Ectodermal cell (in vitro differentiated cells): ENCODE measurements at regions not wholly inside any gene's neighbourhood (a gene's known extent, or its start where the extent isn't known, plus 50 kb on each side); places are given as distances from the start of the nearest gene placed in this dataset.
"Not testable (repeated sequence)": the region's sequence is repeated elsewhere in the genome, so short reads cannot be mapped to it uniquely, and the experiment has no call there.

Experiments used
- H3K27ac ChIP-seq: 2 replicates; pipeline ENCODE4 v1.7.0; 2013; ENCODE audit warnings: mild to moderate bottlenecking, low read depth, low read length; ENCODE audit not compliant: insufficient read depth, poor library complexity, severe bottlenecking
- H3K27me3 ChIP-seq: 2 replicates; pipeline ENCODE4 v1.7.0; 2013; ENCODE audit warnings: mild to moderate bottlenecking, low read length; ENCODE audit not compliant: insufficient read depth, control insufficient read depth, poor library complexity, severe bottlenecking
- H3K36me3 ChIP-seq: one replicate; pipeline ENCODE4 v1.7.0; 2013; ENCODE audit warnings: low read length; ENCODE audit not compliant: control insufficient read depth, insufficient read depth
- H3K4me1 ChIP-seq: one replicate; pipeline ENCODE4 v1.7.0; 2013; ENCODE audit warnings: low read length; ENCODE audit not compliant: control insufficient read depth, insufficient read depth
- H3K4me3 ChIP-seq: 2 replicates; pipeline ENCODE4 v1.7.0; 2013; ENCODE audit warnings: low read depth, low read length, control low read depth; ENCODE audit not compliant: insufficient read depth
- H3K9me3 ChIP-seq: 2 replicates; pipeline ENCODE4 v1.7.0; 2013; ENCODE audit warnings: mild to moderate bottlenecking, low read length, moderate library complexity; ENCODE audit not compliant: control insufficient read depth
- WGBS, 2 experiments: methylation state at CpG; one replicate each; pipeline ENCODE4 v1.1.7; 2013; ENCODE audit warnings: missing lambda C conversion rate in 2 of 2; 5-methylcytosine and 5-hydroxymethylcytosine counted together

DNA sequence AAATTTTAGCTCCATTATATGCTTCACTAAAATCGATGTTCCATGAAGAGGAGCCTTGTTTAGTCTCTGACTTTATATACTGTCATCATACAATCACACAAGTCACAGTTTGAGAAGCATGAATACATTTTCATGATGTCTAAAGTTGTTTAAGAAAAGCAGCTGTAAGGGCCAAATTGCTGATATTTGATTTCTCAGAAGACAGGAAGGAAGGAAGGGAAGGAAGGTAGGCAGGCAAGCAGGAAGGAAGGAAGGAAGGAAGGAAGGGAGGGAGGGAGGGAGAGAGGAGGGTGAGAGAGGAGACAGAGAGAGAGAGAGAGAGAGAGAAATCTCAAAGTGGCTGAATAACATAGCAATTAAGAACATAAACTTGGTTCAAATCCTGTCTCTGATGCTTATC, 153.7 kb downstream of the RTL9 start:
- no peak overlapping the region for H3K4me3 ChIP-seq
- no peak overlapping the region for H3K27ac ChIP-seq
- no peaks in the 10 kb centered on the region for H3K9me3 ChIP-seq
- peaks cover 12% of the 10 kb centered on the region for H3K4me1 ChIP-seq
- no peaks in the 10 kb centered on the region for H3K27me3 ChIP-seq
- WGBS, 2 experiments = 100% methylated on average over 1 of the region's 1 CpG; no CpG with 5 or more reads in 1 of the 2 experiments
- H3K36me3 ChIP-seq = no peaks in the 10 kb centered on the region

DNA sequence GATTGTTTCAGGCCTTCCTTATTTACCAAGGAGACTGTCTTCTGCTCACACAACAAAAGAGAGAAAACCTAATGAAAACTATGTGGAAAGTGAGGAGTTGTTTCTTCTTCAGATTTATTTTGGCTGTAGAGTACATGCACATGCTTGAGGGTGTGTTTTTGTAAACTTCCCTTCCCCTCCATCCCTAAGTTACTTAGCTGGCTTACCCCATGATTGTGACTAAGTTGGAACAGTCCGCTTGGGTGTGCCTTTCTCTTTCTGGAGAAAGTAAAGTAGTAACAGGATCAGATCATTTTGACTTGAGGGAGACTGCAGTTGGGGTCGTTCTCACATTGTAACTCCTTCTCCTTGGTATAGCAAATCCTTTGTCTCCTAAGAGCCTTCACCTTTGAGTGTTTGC, 155.9 kb downstream of the RTL9 start:
- Histone ChIP-seq H3K36me3 (no peaks in the 10 kb centered on the region), H3K9me3 (no peaks in the 10 kb centered on the region), H3K4me1 (peaks cover 5% of the 10 kb centered on the region), H3K4me3 (no peak overlapping the region), H3K27ac (no peak overlapping the region), H3K27me3 (no peaks in the 10 kb centered on the region)
- 100% methylated on average over 1 to 2 of the region's 2 CpGs for WGBS, 2 experiments

DNA sequence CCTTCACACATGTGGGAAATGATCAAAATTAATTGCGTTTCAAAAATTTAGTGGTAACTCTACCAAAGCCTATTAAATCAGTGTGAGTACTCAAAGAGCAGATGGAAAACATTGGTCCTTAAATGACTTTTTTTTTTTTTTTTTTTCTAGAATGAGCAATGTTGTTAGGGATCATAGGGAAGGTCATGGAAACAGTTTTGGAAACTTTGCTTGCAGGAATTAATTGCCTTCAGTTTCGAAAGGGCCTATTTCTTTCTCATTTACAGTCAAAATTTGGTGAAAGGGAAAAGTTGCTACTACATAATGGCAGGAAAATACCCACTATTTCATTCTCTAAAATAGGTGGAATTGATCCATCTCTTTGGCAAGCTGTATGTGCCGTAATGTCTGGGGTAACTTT, 160.9 kb downstream of the RTL9 start:
- Histone ChIP-seq H3K4me3 (no peak overlapping the region), H3K27ac (no peak overlapping the region), H3K36me3 (no peaks in the 10 kb centered on the region), H3K27me3 (no peaks in the 10 kb centered on the region), H3K9me3 (no peaks in the 10 kb centered on the region), H3K4me1 (no peaks in the 10 kb centered on the region)
- 87 to 100% methylated on average over 3 of the region's 3 CpGs for WGBS, 2 experiments

DNA sequence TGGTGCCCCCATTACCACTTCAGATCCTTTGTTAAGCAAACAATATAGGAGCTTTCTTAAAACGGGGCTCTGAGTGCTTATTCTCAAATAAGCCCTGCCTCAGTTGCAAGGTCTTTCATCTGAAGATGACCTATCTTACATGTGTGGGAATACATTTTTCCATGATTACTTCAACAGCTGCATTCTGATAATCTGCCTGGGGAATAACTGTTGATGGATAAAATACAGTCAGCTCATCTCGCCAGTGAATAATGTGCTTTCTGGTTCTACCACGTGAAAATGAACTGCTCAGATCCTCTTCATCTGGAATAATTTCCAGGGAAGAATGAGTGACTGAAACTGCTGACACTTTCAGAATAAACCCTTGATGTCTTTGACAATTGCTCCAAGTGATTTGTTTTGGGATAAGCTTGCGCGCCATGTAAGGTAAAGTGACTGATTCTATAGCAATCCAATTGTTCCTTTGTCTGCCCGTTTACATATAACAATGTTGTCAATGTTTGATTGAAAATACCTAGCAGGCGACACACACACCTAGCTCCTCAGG, 161.3 kb downstream of the RTL9 start:
- H3K36me3 ChIP-seq = no peaks in the 10 kb centered on the region
- no peaks in the 10 kb centered on the region for H3K9me3 ChIP-seq
- no peak overlapping the region for H3K27ac ChIP-seq
- no peaks in the 10 kb centered on the region for H3K4me1 ChIP-seq
- H3K27me3 ChIP-seq = no peaks in the 10 kb centered on the region
- no peak overlapping the region for H3K4me3 ChIP-seq
- 77 to 84% methylated on average over 7 of the region's 7 CpGs for WGBS, 2 experiments

DNA sequence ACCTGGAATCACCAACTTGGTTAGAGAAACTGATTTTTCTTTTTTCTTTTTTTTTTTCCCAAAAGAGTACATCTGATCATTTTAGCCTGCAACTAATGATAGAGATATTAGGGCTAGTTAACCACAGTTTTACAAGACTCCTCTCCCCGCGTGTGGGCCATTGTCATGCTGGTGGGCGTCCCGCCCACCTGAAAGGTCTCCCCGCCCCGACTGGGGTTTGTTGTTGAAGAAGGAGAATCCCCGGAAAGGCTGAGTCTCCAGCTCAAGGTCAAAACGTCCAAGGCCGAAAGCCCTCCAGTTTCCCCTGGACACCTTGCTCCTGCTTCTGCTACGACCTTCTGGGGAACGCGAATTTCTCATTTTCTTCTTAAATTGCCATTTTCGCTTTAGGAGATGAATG, 162.0 kb downstream of the RTL9 start:
- WGBS, 2 experiments = 39 to 44% methylated on average over 5 to 6 of the region's 13 CpGs

DNA sequence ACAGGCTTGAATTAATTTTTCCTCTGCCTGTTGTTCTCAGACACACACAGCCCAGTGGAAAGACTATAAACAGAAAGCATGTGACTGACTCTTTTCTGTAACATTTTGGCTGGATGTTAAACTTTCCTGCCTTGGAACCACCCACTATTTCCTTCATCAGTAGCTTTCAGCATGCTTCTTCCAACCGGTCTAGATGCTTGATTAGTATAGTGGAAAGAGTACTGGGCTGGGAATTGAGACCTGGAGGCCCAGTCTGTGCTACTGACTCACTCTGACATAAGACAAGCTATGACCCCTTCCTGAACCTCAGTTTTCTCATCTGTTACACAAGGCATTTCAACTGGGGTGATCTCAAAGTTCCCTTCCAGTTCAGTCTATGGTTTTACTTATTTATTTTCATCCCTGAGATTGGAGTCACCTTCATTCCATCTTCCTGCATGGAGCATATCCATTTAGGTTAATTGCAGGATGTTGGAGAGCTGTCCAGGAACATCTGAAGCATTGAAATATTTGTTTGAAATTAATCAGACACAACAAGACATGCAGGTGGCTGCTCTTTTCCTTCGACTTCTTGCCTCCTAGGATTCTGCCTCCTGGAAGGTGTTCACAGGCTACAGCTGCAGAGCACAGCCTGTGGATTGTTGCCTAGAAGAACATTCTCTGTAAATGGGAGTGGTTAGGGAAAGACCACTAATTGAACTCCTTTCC, 173.4 kb downstream of the RTL9 start:
- Histone ChIP-seq H3K27me3 (no peaks in the 10 kb centered on the region), H3K4me3 (no peak overlapping the region), H3K4me1 (no peaks in the 10 kb centered on the region), H3K36me3 (no peaks in the 10 kb centered on the region), H3K9me3 (no peaks in the 10 kb centered on the region), H3K27ac (no peak overlapping the region)
- WGBS, 2 experiments = 100% methylated on average over 1 of the region's 2 CpGs

More for the DNA sequence above, 162.0 kb downstream of the RTL9 start:
- not testable (repeated sequence) for H3K27me3 ChIP-seq, H3K4me1 ChIP-seq, H3K27ac ChIP-seq, H3K4me3 ChIP-seq, H3K36me3 ChIP-seq, H3K9me3 ChIP-seq

DNA sequence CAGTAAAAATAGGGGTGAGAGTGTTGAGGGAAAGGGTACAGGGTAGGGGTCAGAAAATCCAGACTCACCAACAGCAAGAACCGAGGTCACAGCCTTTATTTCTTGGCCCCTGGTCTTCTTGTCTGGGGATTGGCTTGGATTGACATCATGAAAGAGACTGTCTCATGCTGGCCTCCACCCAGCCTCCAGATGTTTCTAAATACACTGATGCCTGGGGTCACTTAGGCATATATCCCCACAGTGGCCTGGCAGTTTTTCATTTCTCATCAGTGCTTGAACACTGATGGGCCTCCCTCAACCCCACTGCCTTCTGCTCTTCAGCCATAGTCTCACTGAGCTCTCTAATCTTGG, 173.9 kb downstream of the RTL9 start:
- no peak overlapping the region for H3K27ac ChIP-seq
- no peaks in the 10 kb centered on the region for H3K9me3 ChIP-seq
- no peaks in the 10 kb centered on the region for H3K4me1 ChIP-seq
- H3K36me3 ChIP-seq = no peaks in the 10 kb centered on the region
- WGBS, 2 experiments = 100% methylated on average over 1 of the region's 1 CpG
- H3K27me3 ChIP-seq = no peaks in the 10 kb centered on the region
- no peak overlapping the region for H3K4me3 ChIP-seq

DNA sequence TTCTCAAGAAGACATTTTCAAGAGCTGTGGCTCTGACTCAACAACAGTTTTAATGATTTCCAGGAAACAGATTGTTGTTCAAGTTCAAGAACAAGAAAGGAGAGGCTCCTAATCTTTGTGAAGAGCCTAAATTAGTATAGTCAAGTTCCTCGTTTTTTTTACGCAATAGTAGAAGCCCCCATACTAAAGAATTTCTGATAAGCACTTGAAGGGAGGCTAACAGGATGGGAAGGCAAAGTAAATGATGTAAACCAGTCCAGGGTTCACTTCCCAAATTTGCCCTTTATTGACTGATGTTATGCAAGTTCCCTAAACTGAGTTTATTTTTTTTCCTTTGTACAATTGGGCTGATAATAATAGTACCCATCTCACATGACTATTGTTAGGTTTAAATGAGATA, 178.2 kb downstream of the RTL9 start:
- no peak overlapping the region for H3K27ac ChIP-seq

DNA sequence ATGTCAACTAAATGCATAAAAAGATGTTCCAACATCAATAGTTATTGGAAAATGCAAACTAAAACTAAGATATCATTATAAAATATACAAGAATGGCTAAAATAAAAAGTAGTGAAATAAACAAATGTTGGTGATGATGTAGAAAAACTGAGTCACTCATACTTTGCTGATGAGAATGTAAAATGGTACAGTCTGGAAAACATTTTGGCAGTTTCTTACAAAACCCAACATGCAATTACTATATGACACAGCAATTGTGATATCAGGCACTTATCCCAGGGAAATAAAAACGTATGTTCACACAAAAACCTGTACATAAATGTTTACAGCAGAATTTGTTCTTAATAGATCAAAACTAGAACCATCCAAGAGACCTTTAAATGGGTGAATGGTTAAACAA, 182.6 kb downstream of the RTL9 start:
- Histone ChIP-seq H3K9me3 (no peaks in the 10 kb centered on the region), H3K4me1 (no peaks in the 10 kb centered on the region), H3K27ac (no peak overlapping the region), H3K27me3 (no peaks in the 10 kb centered on the region), H3K4me3 (no peak overlapping the region), H3K36me3 (no peaks in the 10 kb centered on the region)
- 80% methylated on average over 1 of the region's 1 CpG; no CpG with 5 or more reads in 1 of the 2 experiments for WGBS, 2 experiments

More for the DNA sequence above, 178.2 kb downstream of the RTL9 start:
- Histone ChIP-seq H3K4me3 (no peak overlapping the region), H3K27me3 (no peaks in the 10 kb centered on the region), H3K4me1 (no peaks in the 10 kb centered on the region), H3K36me3 (no peaks in the 10 kb centered on the region), H3K9me3 (no peaks in the 10 kb centered on the region)
- 91% methylated on average over 2 of the region's 2 CpGs; no CpG with 5 or more reads in 1 of the 2 experiments for WGBS, 2 experiments

DNA sequence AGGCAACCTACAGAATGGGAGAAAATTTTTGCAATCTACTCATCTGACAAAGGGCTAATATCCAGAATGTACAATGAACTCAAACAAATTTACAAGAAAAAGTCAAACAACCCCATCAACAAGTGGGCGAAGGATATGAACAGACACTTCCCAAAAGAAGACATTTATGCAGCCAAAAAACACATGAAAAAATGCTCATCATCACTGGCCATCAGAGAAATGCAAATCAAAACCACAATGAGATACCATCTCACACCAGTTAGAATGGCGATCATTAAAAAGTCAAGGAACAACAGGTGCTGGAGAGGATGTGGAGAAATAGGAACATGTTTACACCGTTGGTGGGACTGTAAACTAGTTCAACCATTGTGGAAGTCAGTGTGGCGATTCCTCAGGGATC, 192.2 kb downstream of the RTL9 start:
- not testable (repeated sequence) for H3K27ac ChIP-seq, H3K27me3 ChIP-seq, H3K9me3 ChIP-seq, H3K36me3 ChIP-seq, H3K4me1 ChIP-seq, H3K4me3 ChIP-seq
- 95 to 100% methylated on average over 1 to 2 of the region's 4 CpGs for WGBS, 2 experiments
